MM.1S (cell line): ENCODE measurements at regions not wholly inside any gene's neighbourhood (a gene's known extent, or its start where the extent isn't known, plus 50 kb on each side); places are given as distances from the start of the nearest gene placed in this dataset.

Source experiments
- DNase-seq: peaks from one replicate; pipeline ENCODE4 v3.0.0-alpha.2; 2015
- H2AFZ ChIP-seq: fragments of 300-600 bp; sonication (generic); 2 replicates; pipeline ENCODE4 v1.6.0; 2016; ENCODE audit warnings: antibody characterized with exemption, low read length
- H3F3A ChIP-seq: fragments of 300-600 bp; sonication (generic); 2 replicates; pipeline ENCODE4 v1.6.1; 2016; ENCODE audit warnings: mild to moderate bottlenecking, antibody characterized with exemption, low read length, moderate library complexity, mixed read lengths; ENCODE audit not compliant: insufficient read depth
- H3K27ac ChIP-seq: fragments of 300-600 bp; sonication (generic); 2 replicates; pipeline ENCODE4 v1.5.1; 2016; ENCODE audit warnings: mild to moderate bottlenecking, low read length
- H3K27me3 ChIP-seq: fragments of 300-600 bp; sonication (generic); replicated peaks from 2 replicates; pipeline ENCODE4 v1.6.0; 2016; ENCODE audit warnings: low read length; ENCODE audit not compliant: insufficient read depth
- H3K36me3 ChIP-seq: fragments of 300-600 bp; sonication (generic); replicated peaks from 2 replicates; pipeline ENCODE4 v1.6.1; 2016; ENCODE audit warnings: mild to moderate bottlenecking, low read length, mixed read lengths; ENCODE audit not compliant: insufficient read depth
- H3K4me1 ChIP-seq: fragments of 300-600 bp; sonication (generic); 2 replicates; pipeline ENCODE4 v1.6.1; 2016; ENCODE audit warnings: low read length, mixed read lengths
- H3K4me2 ChIP-seq: fragments of 300-600 bp; sonication (generic); 2 replicates; pipeline ENCODE4 v1.6.0; 2016; ENCODE audit warnings: low read depth, low read length
- H3K4me3 ChIP-seq: fragments of 300-600 bp; sonication (generic); 2 replicates; pipeline ENCODE4 v1.5.1; 2016; ENCODE audit warnings: low read length, mixed read lengths
- H3K79me2 ChIP-seq: fragments of 300-600 bp; sonication (generic); 2 replicates; pipeline ENCODE4 v1.6.1; 2016; ENCODE audit warnings: mixed run types, low read length, mixed read lengths
- H3K9ac ChIP-seq: fragments of 300-600 bp; sonication (generic); 2 replicates; pipeline ENCODE4 v1.6.1; 2016; ENCODE audit warnings: low read length, mixed read lengths
- H3K9me2 ChIP-seq: fragments of 300-600 bp; sonication (generic); replicated peaks from 2 replicates; pipeline ENCODE4 v1.6.1; 2016; ENCODE audit warnings: mild to moderate bottlenecking, low read length, mixed read lengths; ENCODE audit not compliant: insufficient read depth
- H3K9me3 ChIP-seq: fragments of 300-600 bp; sonication (generic); replicated peaks from 2 replicates; pipeline ENCODE4 v1.6.1; 2016; ENCODE audit warnings: mild to moderate bottlenecking, low read length, mixed read lengths; ENCODE audit not compliant: insufficient read depth
- H4K20me1 ChIP-seq: fragments of 300-600 bp; sonication (generic); 2 replicates; pipeline ENCODE4 v1.6.1; 2016; ENCODE audit warnings: mild to moderate bottlenecking, low read length, moderate library complexity, mixed read lengths; ENCODE audit not compliant: insufficient read depth
- EZH2 ChIP-seq: fragments of 300-600 bp; sonication (generic); optimal IDR thresholded peaks from 2 replicates; pipeline ENCODE3; 2017; ENCODE audit warnings: low read depth, mild to moderate bottlenecking, antibody characterized with exemption, low read length, mixed read lengths
- EZH2phosphoT487 ChIP-seq: fragments of 300-600 bp; sonication (generic); IDR thresholded peaks from 2 replicates; pipeline ENCODE4 v1.6.1; 2018; ENCODE audit warnings: antibody characterized with exemption, low read length
- TF ChIP-seq, protein P1 (sequence below): fragments of 300-600 bp; sonication (generic); IDR thresholded peaks from 2 replicates; pipeline ENCODE4 v1.5.1; 2016; ENCODE audit warnings: antibody characterized with exemption, low read length, mixed read lengths

DNA sequence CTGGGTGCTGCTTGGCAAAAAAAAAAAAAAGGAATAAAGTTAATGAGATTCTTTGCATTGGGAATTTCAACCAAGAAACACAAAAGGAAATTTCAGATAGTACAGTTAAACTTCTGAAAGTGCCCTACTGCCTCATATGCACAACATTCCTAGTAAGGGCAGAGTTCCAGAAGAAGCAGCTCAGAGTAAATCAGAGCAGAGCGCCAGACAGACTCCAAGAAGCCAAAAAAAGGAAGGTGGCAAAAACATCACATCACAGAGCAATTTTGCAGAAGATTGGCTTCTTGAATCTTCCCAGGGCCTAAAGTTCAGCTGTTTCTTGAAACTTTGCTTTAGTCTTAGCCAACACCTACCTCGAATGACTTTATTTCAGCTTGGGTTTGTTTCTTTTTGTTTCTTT, 544.1 kb downstream of the XPNPEP1 start:
- Histone ChIP-seq H3K9me2 (no peaks in the 10 kb centered on the region), H3K9me3 (no peaks in the 10 kb centered on the region), H2AFZ (no peak overlapping the region), H3F3A (no peaks in the 10 kb centered on the region), H3K27ac (no peak overlapping the region), H4K20me1 (no peaks in the 10 kb centered on the region), H3K27me3 (no peaks in the 10 kb centered on the region), H3K4me1 (no peaks in the 10 kb centered on the region), H3K4me2 (no peak overlapping the region), H3K36me3 (no peaks in the 10 kb centered on the region), H3K9ac (no peak overlapping the region), H3K4me3 (no peak overlapping the region), H3K79me2 (no peaks in the 10 kb centered on the region)
- DNase-seq = no peak
- TF ChIP-seq, protein P1, sequence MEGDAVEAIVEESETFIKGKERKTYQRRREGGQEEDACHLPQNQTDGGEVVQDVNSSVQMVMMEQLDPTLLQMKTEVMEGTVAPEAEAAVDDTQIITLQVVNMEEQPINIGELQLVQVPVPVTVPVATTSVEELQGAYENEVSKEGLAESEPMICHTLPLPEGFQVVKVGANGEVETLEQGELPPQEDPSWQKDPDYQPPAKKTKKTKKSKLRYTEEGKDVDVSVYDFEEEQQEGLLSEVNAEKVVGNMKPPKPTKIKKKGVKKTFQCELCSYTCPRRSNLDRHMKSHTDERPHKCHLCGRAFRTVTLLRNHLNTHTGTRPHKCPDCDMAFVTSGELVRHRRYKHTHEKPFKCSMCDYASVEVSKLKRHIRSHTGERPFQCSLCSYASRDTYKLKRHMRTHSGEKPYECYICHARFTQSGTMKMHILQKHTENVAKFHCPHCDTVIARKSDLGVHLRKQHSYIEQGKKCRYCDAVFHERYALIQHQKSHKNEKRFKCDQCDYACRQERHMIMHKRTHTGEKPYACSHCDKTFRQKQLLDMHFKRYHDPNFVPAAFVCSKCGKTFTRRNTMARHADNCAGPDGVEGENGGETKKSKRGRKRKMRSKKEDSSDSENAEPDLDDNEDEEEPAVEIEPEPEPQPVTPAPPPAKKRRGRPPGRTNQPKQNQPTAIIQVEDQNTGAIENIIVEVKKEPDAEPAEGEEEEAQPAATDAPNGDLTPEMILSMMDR = no peak
- TF ChIP-seq EZH2phosphoT487 (no peak), EZH2 (no peak)

DNA sequence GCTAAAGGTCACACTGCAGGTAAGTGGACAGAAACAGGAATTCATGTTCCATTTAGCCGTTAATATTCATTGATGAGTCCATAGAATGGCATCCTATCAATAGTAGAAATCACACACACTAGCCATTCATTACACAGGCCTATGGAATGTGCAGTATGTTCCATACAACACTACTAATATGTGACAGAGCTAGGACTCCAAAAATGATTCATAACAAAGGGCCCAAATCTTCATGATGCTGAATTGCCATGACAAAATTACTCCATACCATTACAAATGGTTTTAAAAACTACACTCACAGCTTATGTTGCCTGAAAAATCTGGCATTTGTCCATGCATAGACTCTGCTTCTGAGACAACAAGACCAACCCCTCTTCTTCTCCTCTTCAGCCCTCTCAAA, 549.1 kb downstream of the XPNPEP1 start:
- no peak for DNase-seq
- Histone ChIP-seq H3K79me2 (no peaks in the 10 kb centered on the region), H3K36me3 (no peaks in the 10 kb centered on the region), H3K4me3 (no peak overlapping the region), H4K20me1 (no peaks in the 10 kb centered on the region), H3K9ac (no peak overlapping the region), H2AFZ (no peak overlapping the region), H3F3A (no peaks in the 10 kb centered on the region), H3K4me2 (no peak overlapping the region), H3K27ac (no peak overlapping the region), H3K4me1 (no peaks in the 10 kb centered on the region), H3K9me3 (no peaks in the 10 kb centered on the region), H3K27me3 (no peaks in the 10 kb centered on the region), H3K9me2 (no peaks in the 10 kb centered on the region)
- TF ChIP-seq, protein P1 = no peak
- TF ChIP-seq EZH2 (no peak), EZH2phosphoT487 (no peak)

DNA sequence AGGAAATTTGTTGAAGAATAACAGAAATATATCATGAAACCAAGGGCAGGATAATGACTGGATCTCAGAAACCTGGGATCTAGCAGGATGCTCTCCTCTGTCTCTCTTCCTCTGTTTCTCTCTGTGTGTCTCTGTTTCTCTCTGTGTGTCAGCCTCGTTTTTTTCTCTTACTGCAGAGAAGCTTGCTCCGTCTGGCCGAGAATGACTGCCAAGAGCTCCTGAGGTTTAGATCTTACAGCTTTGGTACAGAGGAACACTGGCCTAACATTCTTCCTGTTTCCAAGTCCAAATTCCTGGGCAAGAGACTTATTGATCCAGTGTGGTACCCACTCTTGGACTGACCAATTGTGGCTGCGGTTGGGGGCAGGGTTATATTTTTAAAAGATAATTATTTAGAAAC, 564.0 kb downstream of the XPNPEP1 start:
- Histone ChIP-seq H4K20me1 (no peaks in the 10 kb centered on the region), H3K9me3 (no peaks in the 10 kb centered on the region), H3K27me3 (no peaks in the 10 kb centered on the region), H3K9ac (no peak overlapping the region), H3K9me2 (no peaks in the 10 kb centered on the region), H3K36me3 (no peaks in the 10 kb centered on the region), H3K4me1 (no peaks in the 10 kb centered on the region), H2AFZ (no peak overlapping the region), H3K4me2 (no peak overlapping the region), H3F3A (no peaks in the 10 kb centered on the region), H3K79me2 (no peaks in the 10 kb centered on the region), H3K27ac (no peak overlapping the region), H3K4me3 (no peak overlapping the region)
- DNase-seq = no peak
- TF ChIP-seq, protein P1 = no peak
- TF ChIP-seq EZH2 (no peak), EZH2phosphoT487 (no peak)
